Psoas muscle (tissue), 7 donors: ENCODE measurements at regions not wholly inside any gene's neighbourhood (a gene's known extent, or its start where the extent isn't known, plus 50 kb on each side); places are given as distances from the start of the nearest gene placed in this dataset.

Source experiments
- ATAC-seq, 4 donors: fragments of 200-7000 bp; cut with Tn5 transposase; one replicate each; pipeline ENCODE4 v1.9.1; 2020; ENCODE audit warnings: moderate library complexity in 3 of 4, mild to moderate bottlenecking in 2 of 4
- DNase-seq, 2 donors: peaks; one replicate each; pipeline ENCODE4 v3.0.0-alpha.2; 2020
- H3K27ac ChIP-seq: fragments of 200-600 bp; one replicate; pipeline ENCODE4 v1.8.0; 2022
- H3K27me3 ChIP-seq, 3 donors: fragments of 200-600 bp in 1 of 3; one replicate each; pipeline versions ENCODE4 v1.6.1 to v1.8.0; 2013 to 2022; ENCODE audit warnings: low read length in 2 of 3, mild to moderate bottlenecking in 2 of 3, moderate library complexity in 1 of 3; ENCODE audit not compliant: insufficient read depth in 3 of 3
- H3K36me3 ChIP-seq, 2 donors: fragments of 200-600 bp in 1 of 2; one replicate each; pipeline versions ENCODE4 v1.6.1 to v1.8.0; 2013 to 2022; ENCODE audit warnings: low read depth in 1 of 2, mild to moderate bottlenecking in 1 of 2, moderate library complexity in 1 of 2; ENCODE audit not compliant: insufficient read depth in 1 of 2
- H3K4me1 ChIP-seq: fragments of 200-600 bp; one replicate; pipeline ENCODE4 v1.8.0; 2022
- H3K4me3 ChIP-seq: fragments of 200-600 bp; one replicate; pipeline ENCODE4 v1.8.0; 2022; ENCODE audit warnings: mild to moderate bottlenecking
- H3K9me3 ChIP-seq: fragments of 200-600 bp; one replicate; pipeline ENCODE4 v1.8.0; 2022
- CTCF ChIP-seq: fragments of 200-600 bp; IDR thresholded peaks from one replicate; pipeline ENCODE4 v1.8.0; 2022; ENCODE audit warnings: antibody characterized with exemption
- WGBS, 3 donors: extraction: QIAGEN DNeasy Blood & Tissue Kit; methylation state at CpG; one replicate each; pipeline versions ENCODE4 v1.1.6 to v1.1.7; 2013; 5-methylcytosine and 5-hydroxymethylcytosine counted together
- intact Hi-C, 2 donors: fragments of 100-400 bp; cut with DNase I; formaldehyde crosslinking; loops; one replicate each; pipeline versions ENCODE4 v1.11.0 to v1.14.2; 2022
- donor health status: healthy with polysubstance abuse.
- donor health status: DM: no; HTN: no; CAD: no; lungs with moderate emphysema.
- donor health status: Bipolar disorder and iron deficiency.
- donor health status: healthy.
- donor health status: DM: yes; HTN: yes; CAD: no.
- donor health status: DM: no; HTN: no; CAD: no.
- donor health status: DM: yes; HTN: yes; CAD: no.

GRCh38 chr1:185486346-185486745 lies 169.3 kb upstream of the IVNS1ABP start:
- ATAC-seq (no peak), DNase-seq (no peak)
- no peak for TF ChIP-seq CTCF
- Histone ChIP-seq H3K36me3 (no peaks in the 10 kb centered on the region), H3K27me3 (no peaks in the 10 kb centered on the region), H3K27ac (peak overlapping the region; percentile 42), H3K4me1 (peaks cover 37% of the 10 kb centered on the region), H3K4me3 (no peak overlapping the region), H3K9me3 (no peaks in the 10 kb centered on the region)
- intact Hi-C loops: loop anchor here in 1 of 2 donors (5.0 kb wide), 1 partner anchor 44 kb away; no protein-coding TSS in a partner anchor
- WGBS, 3 donors: 71 to 89% (median 77%) methylated on average over 5 of the region's 5 CpGs

GRCh38 chr1:185483664-185484450 lies 166.8 kb upstream of the IVNS1ABP start:
- no peak for TF ChIP-seq CTCF
- Histone ChIP-seq H3K4me3 (no peak overlapping the region), H3K9me3 (no peaks in the 10 kb centered on the region), H3K4me1 (peaks cover 34% of the 10 kb centered on the region), H3K27ac (peak overlapping the region; percentile 84), H3K36me3 (no peaks in the 10 kb centered on the region), H3K27me3 (no peaks in the 10 kb centered on the region)
- WGBS, 3 donors: 25 to 53% (median 33%) methylated on average over 2 of the region's 2 CpGs
- ATAC-seq (peak; percentile 96 to 98 (median 98)), DNase-seq (no peak)
- intact Hi-C loops: no loop called here

- DNase-seq (no peak), ATAC-seq (no peak)
- H3K27me3 ChIP-seq: no peaks in the 10 kb centered on the region
- WGBS, 3 donors: 68 to 87% (median 81%) methylated on average over 1 of the region's 1 CpG
- H3K4me3 ChIP-seq: no peak overlapping the region
- H3K4me1 ChIP-seq: peaks cover 33% of the 10 kb centered on the region
- H3K27ac ChIP-seq: peak overlapping the region; percentile 84
- no peaks in the 10 kb centered on the region for H3K36me3 ChIP-seq
- no peaks in the 10 kb centered on the region for H3K9me3 ChIP-seq
- intact Hi-C loops: no loop called here
- TF ChIP-seq CTCF: no peak
Observed at GRCh38 chr1:185483217-185483616, 166.2 kb upstream of the IVNS1ABP start.

- intact Hi-C loops: no loop called here
- Histone ChIP-seq H3K27ac (no peak overlapping the region), H3K36me3 (no peaks in the 10 kb centered on the region), H3K27me3 (no peaks in the 10 kb centered on the region), H3K4me1 (peaks cover 25% of the 10 kb centered on the region), H3K4me3 (no peak overlapping the region), H3K9me3 (no peaks in the 10 kb centered on the region)
- 44 to 53% (median 47%) methylated on average over 2 of the region's 2 CpGs for WGBS, 3 donors
- ATAC-seq (no peak), DNase-seq (no peak)
- no peak for TF ChIP-seq CTCF
Observed at GRCh38 chr1:185480545-185480944, 163.5 kb upstream of the IVNS1ABP start.

GRCh38 chr1:185479796-185480195 lies 162.8 kb upstream of the IVNS1ABP start:
- Histone ChIP-seq H3K27me3 (no peaks in the 10 kb centered on the region), H3K27ac (no peak overlapping the region), H3K36me3 (no peaks in the 10 kb centered on the region), H3K4me1 (peaks cover 22% of the 10 kb centered on the region), H3K4me3 (no peak overlapping the region), H3K9me3 (no peaks in the 10 kb centered on the region)
- no peak for DNase-seq
- 55 to 71% (median 58%) methylated on average over 5 of the region's 5 CpGs for whole genome bisulfite sequencing, 3 donors
- TF ChIP-seq CTCF: no peak
- intact Hi-C loops: no loop called here
- no peak for ATAC-seq
